GM19025 (cell line): ENCODE measurements at regions not wholly inside any gene's neighbourhood (a gene's known extent, or its start where the extent isn't known, plus 50 kb on each side); places are given as distances from the start of the nearest gene placed in this dataset.
"Not testable (repeated sequence)": the region's sequence is repeated elsewhere in the genome, so short reads cannot be mapped to it uniquely, and the experiment has no call there.

ENCODE experiments used
- ATAC-seq: cut with Tn5 transposase; IDR thresholded peaks from one replicate; pipeline ENCODE4 v1.9.1; 2021; ENCODE audit warnings: mild to moderate bottlenecking, low read depth, moderate library complexity; ENCODE audit not compliant: unreplicated experiment

- ATAC-seq = not testable (repeated sequence)
Measured at GRCh38 chr4:189602827-189603226, 337.8 kb upstream of the FRG1 start.

- not testable (repeated sequence) for ATAC-seq
Measured at GRCh38 chr4:189610571-189610970, 330.1 kb upstream of the FRG1 start.

- no peak for ATAC-seq
Measured at GRCh38 chr4:189613207-189613606, 327.5 kb upstream of the FRG1 start.

- no peak for ATAC-seq
Measured at GRCh38 chr4:189615217-189615663, 325.4 kb upstream of the FRG1 start.

- ATAC-seq = not testable (repeated sequence)
Measured at GRCh38 chr4:189617741-189618140, 322.9 kb upstream of the FRG1 start.

GRCh38 chr4:189619441-189620250 lies 321.0 kb upstream of the FRG1 start:
- not testable (repeated sequence) for ATAC-seq

GRCh38 chr4:189622574-189622973 lies 318.1 kb upstream of the FRG1 start:
- ATAC-seq = not testable (repeated sequence)

GRCh38 chr4:189627041-189627440 lies 313.6 kb upstream of the FRG1 start:
- ATAC-seq = not testable (repeated sequence)

GRCh38 chr4:189629733-189630132 lies 310.9 kb upstream of the FRG1 start:
- ATAC-seq = not testable (repeated sequence)

- not testable (repeated sequence) for ATAC-seq
Measured at GRCh38 chr4:189630913-189631567, 309.6 kb upstream of the FRG1 start.

- not testable (repeated sequence) for ATAC-seq
Measured at GRCh38 chr4:189631568-189631916, 309.1 kb upstream of the FRG1 start.

- not testable (repeated sequence) for ATAC-seq
Measured at GRCh38 chr4:189650436-189650835, 290.2 kb upstream of the FRG1 start.

GRCh38 chr4:189653130-189653653 lies 287.5 kb upstream of the FRG1 start:
- ATAC-seq = not testable (repeated sequence)

GRCh38 chr4:189653983-189654382 lies 286.7 kb upstream of the FRG1 start:
- not testable (repeated sequence) for ATAC-seq

- not testable (repeated sequence) for ATAC-seq
Measured at GRCh38 chr4:189654396-189654795, 286.3 kb upstream of the FRG1 start.

GRCh38 chr4:189655817-189656216 lies 284.9 kb upstream of the FRG1 start:
- not testable (repeated sequence) for ATAC-seq

GRCh38 chr4:189656641-189657040 lies 284.0 kb upstream of the FRG1 start:
- ATAC-seq = no peak

GRCh38 chr4:189658259-189658658 lies 282.4 kb upstream of the FRG1 start:
- not testable (repeated sequence) for ATAC-seq

GRCh38 chr4:189658831-189659230 lies 281.8 kb upstream of the FRG1 start:
- ATAC-seq = not testable (repeated sequence)

GRCh38 chr4:189659287-189659686 lies 281.4 kb upstream of the FRG1 start:
- ATAC-seq = no peak

- no peak for ATAC-seq
Measured at GRCh38 chr4:189660722-189661360, 279.8 kb upstream of the FRG1 start.
